IPS-20b (cell line): ENCODE measurements at regions not wholly inside any gene's neighbourhood (a gene's known extent, or its start where the extent isn't known, plus 50 kb on each side); places are given as distances from the start of the nearest gene placed in this dataset.
"Not testable (repeated sequence)": the region's sequence is repeated elsewhere in the genome, so short reads cannot be mapped to it uniquely, and the experiment has no call there.

Experiments used
- H3K27ac ChIP-seq: one replicate; pipeline ENCODE4 v1.5.1; 2013; ENCODE audit warnings: low read length
- H3K27me3 ChIP-seq: 2 replicates; pipeline ENCODE4 v1.6.1; 2013; ENCODE audit warnings: mild to moderate bottlenecking, low read length, inconsistent platforms; ENCODE audit not compliant: insufficient read depth
- H3K36me3 ChIP-seq: 2 replicates; pipeline ENCODE4 v1.6.1; 2013; ENCODE audit warnings: low read depth, mild to moderate bottlenecking, inconsistent platforms, low read length, moderate library complexity; ENCODE audit not compliant: insufficient read depth
- H3K4me1 ChIP-seq: 2 replicates; pipeline ENCODE4 v1.6.1; 2013; ENCODE audit warnings: mild to moderate bottlenecking, control low read depth, inconsistent platforms, low read length, moderate library complexity; ENCODE audit not compliant: insufficient read depth
- H3K4me3 ChIP-seq: 2 replicates; pipeline ENCODE4 v1.5.1; 2013; ENCODE audit warnings: mild to moderate bottlenecking, low read length, inconsistent platforms
- H3K9ac ChIP-seq: 2 replicates; pipeline ENCODE4 v1.6.1; 2013; ENCODE audit warnings: low read depth, mild to moderate bottlenecking, inconsistent platforms, low read length, moderate library complexity
- H3K9me3 ChIP-seq: 2 replicates; pipeline ENCODE4 v1.6.1; 2013; ENCODE audit warnings: mild to moderate bottlenecking, low read depth, low read length, inconsistent platforms; ENCODE audit not compliant: insufficient read depth

DNA sequence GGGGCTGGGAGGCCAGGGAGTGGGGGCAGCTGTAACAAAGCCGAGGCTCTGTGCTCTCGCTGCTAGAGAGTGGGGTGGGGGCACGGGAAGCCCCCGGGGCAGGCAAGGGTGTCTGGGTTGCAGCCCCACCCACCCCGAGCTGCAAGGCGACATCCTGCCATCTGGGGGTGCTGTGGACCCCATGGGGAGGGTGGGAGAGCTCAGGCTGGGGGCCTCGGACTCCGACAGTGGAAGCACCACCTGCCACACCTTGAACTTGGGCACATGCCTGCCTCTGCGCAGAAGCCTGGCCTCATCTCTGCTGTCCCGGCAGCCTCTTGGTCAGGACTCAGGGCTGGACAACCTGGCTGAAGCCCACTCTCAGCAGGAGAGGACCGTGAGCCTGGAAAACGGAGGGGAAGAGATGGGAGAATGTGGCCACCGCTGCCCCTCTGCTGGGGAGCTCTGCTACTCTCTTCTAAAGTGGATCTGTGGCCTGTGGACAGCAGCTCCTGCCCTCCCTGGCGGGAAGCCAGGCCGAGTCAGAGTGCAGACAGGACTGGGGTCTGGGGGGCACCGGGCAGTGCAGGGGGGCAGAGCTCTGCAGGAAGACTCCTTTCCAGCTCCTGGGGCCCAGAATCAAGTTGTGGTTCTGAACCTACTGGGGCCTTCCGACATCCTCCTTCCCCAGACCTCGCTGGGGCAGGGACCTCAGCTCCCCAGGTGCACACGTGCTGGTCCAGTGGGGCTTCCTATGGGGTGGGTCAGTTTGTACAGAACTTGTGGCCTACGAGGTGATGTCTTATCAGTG, 207.2 kb downstream of the BANP start:
- not testable (repeated sequence) for H3K4me1 ChIP-seq, H3K9me3 ChIP-seq, H3K27ac ChIP-seq, H3K27me3 ChIP-seq, H3K4me3 ChIP-seq, H3K9ac ChIP-seq, H3K36me3 ChIP-seq

DNA sequence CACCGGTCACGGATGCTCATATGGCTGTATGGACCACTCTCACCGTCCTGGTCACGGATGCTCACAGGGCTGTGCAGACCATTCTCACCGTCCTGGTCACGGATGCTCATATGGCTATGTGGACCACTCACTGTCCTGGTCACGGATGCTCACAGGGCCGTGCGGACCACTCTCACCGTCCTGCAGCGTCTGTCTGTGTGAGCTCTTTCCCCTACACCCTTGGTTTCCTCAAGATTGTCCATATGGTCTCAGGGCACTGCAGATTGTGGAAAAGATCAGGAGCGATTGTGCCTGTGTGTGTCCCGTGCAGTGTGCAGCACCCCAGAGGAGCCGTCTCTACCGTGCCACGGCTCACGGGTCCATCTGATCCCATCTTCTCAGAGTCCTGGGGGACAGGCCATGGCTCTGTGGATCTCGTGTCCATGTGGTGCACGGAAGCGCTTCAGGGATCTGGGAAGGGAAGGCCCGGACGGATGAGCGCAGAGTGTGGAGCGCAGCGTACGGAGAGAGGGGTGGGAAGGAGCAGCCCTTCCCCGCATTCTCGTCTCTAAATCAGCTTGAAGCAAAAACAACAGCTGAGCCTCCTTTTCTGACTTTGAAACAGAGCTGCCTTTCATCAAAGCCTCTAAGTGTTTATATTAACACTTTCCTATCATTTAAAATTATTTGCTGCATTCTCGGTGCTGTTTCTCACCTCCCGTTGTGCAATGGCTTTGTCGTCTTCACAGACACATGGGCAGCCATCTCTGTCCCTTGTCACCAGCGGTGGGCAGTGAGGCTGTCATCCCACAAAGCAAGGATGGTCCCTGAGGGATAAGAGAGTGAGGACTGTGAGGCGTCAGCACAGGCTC, 208.0 kb downstream of the BANP start:
- not testable (repeated sequence) for H3K9me3 ChIP-seq, H3K27me3 ChIP-seq, H3K9ac ChIP-seq, H3K4me3 ChIP-seq, H3K27ac ChIP-seq, H3K4me1 ChIP-seq, H3K36me3 ChIP-seq

- not testable (repeated sequence) for H3K36me3 ChIP-seq, H3K27ac ChIP-seq, H3K4me1 ChIP-seq, H3K9ac ChIP-seq, H3K27me3 ChIP-seq, H3K4me3 ChIP-seq, H3K9me3 ChIP-seq
These were observed 208.7 kb downstream of the BANP start for GRCh38 chr16:88159897-88160335.

- not testable (repeated sequence) for H3K4me3 ChIP-seq, H3K9me3 ChIP-seq, H3K36me3 ChIP-seq, H3K27ac ChIP-seq, H3K4me1 ChIP-seq, H3K9ac ChIP-seq, H3K27me3 ChIP-seq
These were observed 210.0 kb downstream of the BANP start for GRCh38 chr16:88161191-88161590.

GRCh38 chr16:88161623-88162275, 210.5 kb downstream of the BANP start:
- not testable (repeated sequence) for H3K9me3 ChIP-seq, H3K9ac ChIP-seq, H3K36me3 ChIP-seq, H3K4me3 ChIP-seq, H3K27me3 ChIP-seq, H3K27ac ChIP-seq, H3K4me1 ChIP-seq

DNA sequence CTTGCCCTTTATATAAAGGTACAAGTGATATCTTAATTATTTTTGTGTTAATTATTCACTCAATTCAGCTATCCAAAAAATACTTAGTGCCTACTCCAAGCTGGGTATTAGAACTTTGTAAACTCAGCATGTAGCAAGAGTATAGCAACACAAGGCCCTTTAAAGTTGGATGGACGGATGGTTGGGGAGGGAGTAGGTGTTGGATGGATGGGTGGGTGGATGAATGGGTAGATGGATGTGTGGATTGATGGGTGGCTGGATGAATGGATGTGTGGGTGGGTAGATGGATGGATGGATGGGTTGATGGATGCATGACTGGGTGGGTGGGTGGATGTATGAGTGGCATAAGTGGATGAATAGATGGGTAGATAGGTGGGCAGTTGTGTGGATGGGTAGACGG, 211.5 kb downstream of the BANP start:
- H3K36me3 ChIP-seq, H3K4me3 ChIP-seq, H3K9ac ChIP-seq, H3K9me3 ChIP-seq, H3K4me1 ChIP-seq, H3K27me3 ChIP-seq, H3K27ac ChIP-seq: not testable (repeated sequence)

DNA sequence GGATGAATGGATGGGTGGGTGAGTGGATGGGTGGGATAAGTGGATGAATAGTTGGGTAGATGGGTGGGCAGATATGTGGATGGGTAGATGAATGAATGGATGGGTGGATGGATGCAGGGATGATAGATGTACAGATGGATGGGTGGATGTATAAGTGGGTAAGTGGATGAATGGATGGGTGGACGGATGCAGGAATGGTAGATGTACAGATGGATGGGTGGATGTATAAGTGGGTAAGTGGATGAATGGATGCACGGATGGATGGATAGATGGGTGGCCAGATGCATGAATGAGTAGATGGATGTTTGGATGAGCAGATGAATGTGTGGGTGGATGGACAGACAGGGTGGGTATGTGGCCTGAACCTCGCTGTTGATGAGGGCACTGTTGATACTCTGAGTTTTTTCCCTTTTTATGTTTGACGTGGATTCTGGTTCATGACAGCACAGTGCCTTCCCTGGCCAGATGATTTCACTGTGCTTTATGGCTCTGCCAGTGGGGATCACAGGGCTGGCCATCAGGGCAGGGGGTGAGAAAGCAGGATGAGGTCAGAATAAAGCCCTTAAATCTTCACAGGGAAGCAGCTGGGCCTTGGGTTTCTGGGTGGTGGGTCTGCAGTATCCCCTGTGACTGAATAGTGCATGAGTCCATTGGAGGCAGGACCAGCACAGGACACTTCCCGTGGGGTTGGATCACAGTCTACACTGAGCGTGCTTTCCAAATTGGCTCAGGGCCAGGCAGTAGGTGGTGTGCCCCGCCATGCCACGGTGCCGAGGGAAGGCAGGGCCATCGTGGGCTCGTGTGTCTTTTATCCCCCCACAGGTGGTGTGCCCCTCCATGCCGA, 213.2 kb downstream of the BANP start:
- not testable (repeated sequence) for H3K4me3 ChIP-seq, H3K27ac ChIP-seq, H3K4me1 ChIP-seq, H3K9me3 ChIP-seq, H3K27me3 ChIP-seq, H3K36me3 ChIP-seq, H3K9ac ChIP-seq

DNA sequence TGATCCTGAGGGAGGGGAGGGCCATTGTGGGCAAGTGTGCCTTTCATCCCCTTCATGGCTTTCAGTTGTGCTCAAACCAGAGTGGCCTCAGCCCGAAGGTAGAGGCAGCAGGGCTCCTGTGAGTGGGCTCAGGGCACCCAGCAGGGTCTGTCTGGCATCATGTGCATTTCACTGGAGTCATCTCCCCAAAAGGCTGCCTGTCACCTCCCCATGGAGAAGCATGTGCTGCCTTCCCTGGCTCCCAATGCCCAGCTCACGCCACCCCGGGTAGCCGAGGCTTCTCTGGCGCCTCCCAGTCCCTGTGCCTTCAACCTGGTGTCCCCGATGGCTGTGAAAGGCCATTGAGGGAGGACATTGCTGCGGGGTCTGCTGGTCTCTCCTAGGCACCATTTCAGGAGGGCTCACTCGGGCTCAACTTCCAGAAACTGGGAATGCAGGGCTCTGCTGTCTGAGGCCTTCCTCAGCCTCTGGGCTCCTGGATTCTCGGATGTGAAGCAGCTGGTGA, 213.9 kb downstream of the BANP start:
- not testable (repeated sequence) for H3K4me1 ChIP-seq, H3K4me3 ChIP-seq, H3K9me3 ChIP-seq, H3K27ac ChIP-seq, H3K9ac ChIP-seq, H3K27me3 ChIP-seq, H3K36me3 ChIP-seq

GRCh38 chr16:88165683-88166082, 214.4 kb downstream of the BANP start:
- H3K4me1 ChIP-seq, H3K36me3 ChIP-seq, H3K4me3 ChIP-seq, H3K9me3 ChIP-seq, H3K9ac ChIP-seq, H3K27ac ChIP-seq, H3K27me3 ChIP-seq: not testable (repeated sequence)

- H3K9ac ChIP-seq, H3K4me1 ChIP-seq, H3K9me3 ChIP-seq, H3K36me3 ChIP-seq, H3K27me3 ChIP-seq, H3K27ac ChIP-seq, H3K4me3 ChIP-seq: not testable (repeated sequence)
These were observed 215.1 kb downstream of the BANP start for GRCh38 chr16:88166209-88166773.
